ENCODE measurements at regions not wholly inside any gene's neighbourhood (a gene's known extent, or its start where the extent isn't known, plus 50 kb on each side); places are given as distances from the start of the nearest gene placed in this dataset.
"Not testable (repeated sequence)": the region's sequence is repeated elsewhere in the genome, so short reads cannot be mapped to it uniquely, and the experiment has no call there.

DNA sequence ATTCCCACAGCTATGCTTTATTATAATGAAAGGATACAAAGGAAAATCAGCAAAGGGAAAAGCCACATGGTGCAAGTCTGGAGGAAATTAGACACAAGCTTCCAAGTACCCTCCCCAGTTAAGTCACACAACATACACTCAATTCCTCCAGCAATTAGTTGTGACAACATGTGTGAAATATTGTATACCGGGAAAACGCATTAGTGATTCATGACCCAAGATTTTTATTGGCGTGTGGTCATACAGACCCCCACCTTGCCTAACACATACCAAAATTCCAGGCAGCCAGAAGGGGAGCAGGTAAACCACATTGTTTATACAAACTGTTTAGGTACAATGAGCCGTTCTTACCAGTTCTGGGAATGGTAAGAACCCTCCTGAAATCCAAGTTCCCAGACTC lies 160.6 kb downstream of the CYB561 start:
- DNase-seq (no peak), ATAC-seq (no peak)
- Histone ChIP-seq H3K36me3 (no peaks in the 10 kb centered on the region), H3K4me3 (no peak overlapping the region), H3K27ac (no peak overlapping the region), H3K27me3 (ENCODE audit: low read depth) (no peaks in the 10 kb centered on the region), H3K4me1 (no peaks in the 10 kb centered on the region), H3K9me3 (peaks cover 18% of the 10 kb centered on the region)
- no peak for TF ChIP-seq CTCF (IDR thresholded peaks at IDR 0.05)
- intact Hi-C loops (cut with DNase I) = no loop called here

- Histone ChIP-seq H3K27me3 (ENCODE audit: low read depth) (no peaks in the 10 kb centered on the region), H3K4me1 (no peaks in the 10 kb centered on the region), H3K9me3 (peaks cover 18% of the 10 kb centered on the region), H3K27ac (no peak overlapping the region), H3K4me3 (no peak overlapping the region), H3K36me3 (no peaks in the 10 kb centered on the region)
- ATAC-seq = no peak
- DNase-seq = no peak
- no peak for TF ChIP-seq CTCF (IDR thresholded peaks at IDR 0.05)
- intact Hi-C loops (cut with DNase I) = no loop called here
Measured at GRCh38 chr17:63286254-63286653, 159.9 kb downstream of the CYB561 start.

DNA sequence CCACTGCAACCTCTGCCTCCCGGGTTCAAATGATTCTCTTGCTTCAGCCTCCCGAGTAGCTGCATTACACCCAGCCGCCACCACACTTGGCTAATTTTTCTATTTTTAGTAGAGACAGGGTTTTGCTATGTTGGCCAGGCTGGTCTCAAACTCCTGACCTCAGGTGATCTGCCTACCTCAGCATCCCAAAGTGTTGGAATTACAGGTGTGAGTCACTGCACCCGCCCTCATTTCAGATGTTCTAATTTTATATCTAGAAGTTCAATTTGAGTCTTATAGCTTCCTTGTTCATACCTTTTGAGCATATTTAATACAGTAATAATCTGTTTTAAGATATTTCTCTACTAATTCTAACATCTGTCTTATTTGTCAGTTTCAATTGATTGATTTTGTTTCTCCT lies 159.1 kb downstream of the CYB561 start:
- H3K36me3 ChIP-seq; H3K4me1 ChIP-seq; ATAC-seq; intact Hi-C loops (cut with DNase I); H3K27ac ChIP-seq; H3K27me3 ChIP-seq (ENCODE audit: low read depth); H3K4me3 ChIP-seq; DNase-seq: not testable (repeated sequence)
- peaks cover 18% of the 10 kb centered on the region for H3K9me3 ChIP-seq

GRCh38 chr17:63289931-63290330 lies 156.2 kb downstream of the CYB561 start:
- Histone ChIP-seq H3K27me3 (ENCODE audit: low read depth) (no peaks in the 10 kb centered on the region), H3K27ac (no peak overlapping the region), H3K36me3 (no peaks in the 10 kb centered on the region), H3K4me3 (no peak overlapping the region), H3K4me1 (no peaks in the 10 kb centered on the region), H3K9me3 (peaks cover 9% of the 10 kb centered on the region)
- no peak for TF ChIP-seq CTCF (IDR thresholded peaks at IDR 0.05)
- no peak for DNase-seq
- intact Hi-C loops (cut with DNase I) = no loop called here
- ATAC-seq = no peak

DNA sequence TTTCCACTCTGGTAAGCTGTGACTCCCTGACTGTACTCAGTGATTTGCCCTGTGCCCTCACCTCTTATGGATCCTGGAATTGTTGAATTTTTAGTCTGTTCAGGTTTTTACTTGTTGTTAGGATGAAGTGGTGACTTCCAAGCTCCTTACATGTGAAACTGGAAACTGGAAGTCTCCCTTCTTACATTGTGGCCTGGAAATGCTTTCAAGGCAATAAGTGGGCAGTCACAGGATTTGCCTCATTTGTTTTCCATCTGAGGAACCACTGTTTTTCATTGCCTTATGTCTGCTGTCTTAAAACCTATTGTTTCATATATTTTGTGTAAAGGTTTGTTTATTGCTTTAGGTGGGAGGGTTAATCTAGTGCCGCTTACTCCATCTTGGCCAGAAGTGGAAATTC lies 155.8 kb downstream of the CYB561 start:
- intact Hi-C loops (cut with DNase I) = no loop called here
- TF ChIP-seq CTCF (IDR thresholded peaks at IDR 0.05) = no peak

DNA sequence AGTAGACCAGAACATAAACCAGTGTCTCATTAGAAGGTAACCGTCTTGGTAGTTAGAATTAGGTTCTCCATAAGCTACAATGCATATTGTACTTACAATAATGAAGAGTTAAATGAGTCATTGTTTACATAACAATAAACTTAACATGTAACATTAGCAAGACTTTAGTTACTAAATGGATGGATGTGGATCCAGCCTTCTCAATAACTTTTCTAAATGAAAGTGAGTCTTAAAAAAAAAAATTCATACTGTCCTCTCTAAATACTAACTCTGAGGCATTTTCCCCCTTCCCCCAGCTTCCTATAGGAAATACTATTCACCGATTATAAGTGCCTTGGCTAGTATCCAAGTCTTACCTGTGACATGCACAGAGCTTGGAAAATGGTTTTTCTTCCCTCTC lies 155.3 kb downstream of the CYB561 start:
- H3K4me3 ChIP-seq = no peak overlapping the region
- TF ChIP-seq CTCF (IDR thresholded peaks at IDR 0.05) = no peak
- H3K4me1 ChIP-seq = no peaks in the 10 kb centered on the region
- peaks cover 11% of the 10 kb centered on the region for H3K9me3 ChIP-seq
- DNase-seq (no peak), ATAC-seq (no peak)
- H3K27me3 ChIP-seq (ENCODE audit: low read depth) = no peaks in the 10 kb centered on the region
- intact Hi-C loops (cut with DNase I) = no loop called here
- no peaks in the 10 kb centered on the region for H3K36me3 ChIP-seq
- H3K27ac ChIP-seq = no peak overlapping the region

More for the DNA sequence above, 155.8 kb downstream of the CYB561 start:
- ATAC-seq = no peak
- Histone ChIP-seq H3K9me3 (peaks cover 9% of the 10 kb centered on the region), H3K27me3 (ENCODE audit: low read depth) (no peaks in the 10 kb centered on the region), H3K4me1 (no peaks in the 10 kb centered on the region), H3K27ac (no peak overlapping the region), H3K36me3 (no peaks in the 10 kb centered on the region), H3K4me3 (no peak overlapping the region)
- no peak for DNase-seq
